Sciatic nerve (tissue), 2 donors: ENCODE measurements at regions not wholly inside any gene's neighbourhood (a gene's known extent, or its start where the extent isn't known, plus 50 kb on each side); places are given as distances from the start of the nearest gene placed in this dataset.
A peak's percentile ranks its signal among the peaks of the same experiment; 100 is the strongest.

Source experiments
- ATAC-seq: fragments of 200-7000 bp; cut with Tn5 transposase; one replicate; pipeline ENCODE4 v1.9.1; 2020; ENCODE audit warnings: mild to moderate bottlenecking, moderate library complexity
- DNase-seq: peaks from one replicate; pipeline ENCODE4 v3.0.0-alpha.2; 2020; ENCODE audit warnings: low spot score
- intact Hi-C: fragments of 100-400 bp; cut with DNase I; formaldehyde crosslinking; loops from one replicate; pipeline ENCODE4 v1.14.2; 2022
- donor health status: DM: no; HTN: no; CAD: no.
- donor health status: DM: no; HTN: no; CAD: no.

GRCh38 chr5:89377767-89378455, 494.9 kb upstream of the MEF2C start:
- ATAC-seq (no peak), DNase-seq (no peak)
- intact Hi-C loops = no loop called here

GRCh38 chr5:89374818-89375521, 492.0 kb upstream of the MEF2C start:
- DNase-seq (no peak), ATAC-seq (no peak)
- intact Hi-C loops = no loop called here

- DNase-seq (no peak), ATAC-seq (no peak)
- intact Hi-C loops = no loop called here
Measured at GRCh38 chr5:89374144-89374784, 491.3 kb upstream of the MEF2C start.

GRCh38 chr5:89372176-89372575, 489.2 kb upstream of the MEF2C start:
- DNase-seq (no peak), ATAC-seq (no peak)
- intact Hi-C loops = no loop called here

- intact Hi-C loops = no loop called here
- DNase-seq (no peak), ATAC-seq (no peak)
Measured at GRCh38 chr5:89371646-89372045, 488.7 kb upstream of the MEF2C start.

- ATAC-seq = no peak
- intact Hi-C loops = no loop called here
- no peak for DNase-seq
Measured at GRCh38 chr5:89359046-89359445, 476.1 kb upstream of the MEF2C start.

GRCh38 chr5:89353837-89354551, 471.0 kb upstream of the MEF2C start:
- no peak for ATAC-seq
- no peak for DNase-seq
- intact Hi-C loops = no loop called here

- no peak for DNase-seq
- intact Hi-C loops = no loop called here
- ATAC-seq = no peak
Measured at GRCh38 chr5:89351975-89352374, 469.0 kb upstream of the MEF2C start.

GRCh38 chr5:89351222-89351621, 468.2 kb upstream of the MEF2C start:
- intact Hi-C loops = no loop called here
- DNase-seq = no peak
- ATAC-seq = no peak

GRCh38 chr5:89350684-89351083, 467.7 kb upstream of the MEF2C start:
- intact Hi-C loops = no loop called here
- no peak for DNase-seq
- ATAC-seq = no peak

GRCh38 chr5:89349246-89349980, 466.4 kb upstream of the MEF2C start:
- ATAC-seq (no peak), DNase-seq (no peak)
- intact Hi-C loops = no loop called here

GRCh38 chr5:89346573-89346972, 463.6 kb upstream of the MEF2C start:
- intact Hi-C loops = no loop called here
- DNase-seq (no peak), ATAC-seq (no peak)

GRCh38 chr5:89343666-89344065, 460.7 kb upstream of the MEF2C start:
- DNase-seq (no peak), ATAC-seq (no peak)
- intact Hi-C loops = no loop called here

GRCh38 chr5:89342106-89342876, 459.3 kb upstream of the MEF2C start:
- peak; percentile 76 for ATAC-seq
- intact Hi-C loops = no loop called here
- DNase-seq = no peak

- intact Hi-C loops = no loop called here
Measured at GRCh38 chr5:89338935-89339334, 456.0 kb upstream of the MEF2C start.

GRCh38 chr5:89336111-89336510, 453.1 kb upstream of the MEF2C start:
- ATAC-seq (no peak), DNase-seq (no peak)
- intact Hi-C loops = no loop called here

More at GRCh38 chr5:89338935-89339334, 456.0 kb upstream of the MEF2C start:
- ATAC-seq (no peak), DNase-seq (no peak)

GRCh38 chr5:89330140-89330539, 447.2 kb upstream of the MEF2C start:
- ATAC-seq (no peak), DNase-seq (no peak)
- intact Hi-C loops = no loop called here

- ATAC-seq = no peak
- no peak for DNase-seq
- intact Hi-C loops = no loop called here
Measured at GRCh38 chr5:89327608-89328007, 444.6 kb upstream of the MEF2C start.
